Fibroblast of mammary gland (primary cell): ENCODE measurements at regions not wholly inside any gene's neighbourhood (a gene's known extent, or its start where the extent isn't known, plus 50 kb on each side); places are given as distances from the start of the nearest gene placed in this dataset.
A peak's percentile ranks its signal among the peaks of the same experiment; 100 is the strongest.

Experiments used
- DNase-seq: peaks from one replicate; pipeline ENCODE4 v3.0.0-alpha.2; 2010; ENCODE audit warnings: low read depth
- H3K4me3 ChIP-seq: 2 replicates; pipeline ENCODE4 v1.5.1; 2011; ENCODE audit warnings: low read depth, mild to moderate bottlenecking, low read length, moderate library complexity; ENCODE audit not compliant: control insufficient read depth
- TF ChIP-seq, protein P1 (sequence below): conservative IDR thresholded peaks from 2 replicates; pipeline ENCODE4 v1.5.1; 2011; ENCODE audit warnings: low read depth, low read length, inconsistent platforms; ENCODE audit not compliant: control insufficient read depth, insufficient read depth

DNA sequence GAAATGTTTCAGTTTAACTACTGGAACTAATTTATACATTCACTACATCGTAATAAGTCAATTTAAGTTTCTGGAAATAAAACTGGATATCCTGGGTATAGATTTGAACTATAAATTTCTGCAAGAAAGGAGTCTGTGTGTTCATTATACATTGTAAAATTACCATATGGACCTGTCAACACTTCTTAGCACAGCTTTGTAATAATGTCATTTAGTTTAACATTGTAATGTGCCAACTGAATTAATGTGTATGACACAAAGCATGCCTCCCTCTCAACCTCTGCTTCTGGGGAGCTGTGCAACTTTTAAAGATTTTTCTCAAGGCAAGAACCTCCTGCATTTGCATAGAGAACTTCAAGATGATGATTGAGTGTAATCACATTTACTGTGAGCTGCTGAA lies 213.7 kb upstream of the GALNT5 start:
- no peak for DNase-seq
- H3K4me3 ChIP-seq = no peak overlapping the region
- TF ChIP-seq, protein P1, sequence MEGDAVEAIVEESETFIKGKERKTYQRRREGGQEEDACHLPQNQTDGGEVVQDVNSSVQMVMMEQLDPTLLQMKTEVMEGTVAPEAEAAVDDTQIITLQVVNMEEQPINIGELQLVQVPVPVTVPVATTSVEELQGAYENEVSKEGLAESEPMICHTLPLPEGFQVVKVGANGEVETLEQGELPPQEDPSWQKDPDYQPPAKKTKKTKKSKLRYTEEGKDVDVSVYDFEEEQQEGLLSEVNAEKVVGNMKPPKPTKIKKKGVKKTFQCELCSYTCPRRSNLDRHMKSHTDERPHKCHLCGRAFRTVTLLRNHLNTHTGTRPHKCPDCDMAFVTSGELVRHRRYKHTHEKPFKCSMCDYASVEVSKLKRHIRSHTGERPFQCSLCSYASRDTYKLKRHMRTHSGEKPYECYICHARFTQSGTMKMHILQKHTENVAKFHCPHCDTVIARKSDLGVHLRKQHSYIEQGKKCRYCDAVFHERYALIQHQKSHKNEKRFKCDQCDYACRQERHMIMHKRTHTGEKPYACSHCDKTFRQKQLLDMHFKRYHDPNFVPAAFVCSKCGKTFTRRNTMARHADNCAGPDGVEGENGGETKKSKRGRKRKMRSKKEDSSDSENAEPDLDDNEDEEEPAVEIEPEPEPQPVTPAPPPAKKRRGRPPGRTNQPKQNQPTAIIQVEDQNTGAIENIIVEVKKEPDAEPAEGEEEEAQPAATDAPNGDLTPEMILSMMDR = no peak

DNA sequence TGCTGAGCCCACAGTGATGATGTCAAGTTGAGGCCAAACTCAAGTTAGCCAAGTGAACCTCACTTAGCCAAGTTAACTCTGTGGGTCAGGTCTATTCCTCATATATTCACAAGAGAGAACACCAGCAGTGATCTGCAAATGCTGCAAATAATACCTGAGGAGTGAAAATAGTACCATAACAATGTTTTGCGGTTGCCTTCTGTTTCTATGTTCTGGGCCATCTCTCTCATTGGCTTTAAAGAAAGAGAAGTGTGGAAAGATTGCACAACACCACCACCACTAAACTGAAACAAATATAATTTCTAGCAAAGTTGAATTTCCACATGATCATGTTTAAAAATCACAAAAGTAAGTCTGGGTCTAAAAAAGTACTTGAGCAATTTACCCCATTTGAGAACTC lies 211.1 kb upstream of the GALNT5 start:
- TF ChIP-seq, protein P1 = no peak
- no peak overlapping the region for H3K4me3 ChIP-seq
- DNase-seq = no peak

DNA sequence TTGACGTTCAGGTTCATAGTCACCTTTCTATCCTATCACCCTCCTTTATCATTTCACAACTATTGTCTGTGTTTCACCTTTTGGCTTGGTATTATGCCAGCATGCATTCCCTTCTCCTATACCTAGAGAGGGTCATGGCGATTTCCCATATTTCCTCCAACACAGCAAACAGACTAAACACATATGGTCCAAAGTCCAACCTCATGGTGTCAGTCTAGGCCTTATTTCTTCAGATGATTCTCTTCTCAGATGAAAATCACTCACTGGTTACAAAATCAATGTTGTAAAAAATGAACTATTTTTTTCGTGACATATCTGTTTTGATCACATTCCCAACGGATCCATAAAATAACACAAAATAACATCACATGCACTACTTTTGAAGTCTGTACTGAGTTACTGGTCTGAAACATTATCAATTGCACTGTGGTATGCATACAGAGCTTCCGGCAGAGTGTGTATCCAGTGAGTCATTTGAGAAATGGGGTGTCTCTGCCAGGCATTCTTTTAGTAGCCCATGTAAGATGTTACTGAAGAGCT lies 204.8 kb upstream of the GALNT5 start:
- peak; percentile 86 for DNase-seq
- TF ChIP-seq, protein P1 = no peak
- H3K4me3 ChIP-seq = no peak overlapping the region

DNA sequence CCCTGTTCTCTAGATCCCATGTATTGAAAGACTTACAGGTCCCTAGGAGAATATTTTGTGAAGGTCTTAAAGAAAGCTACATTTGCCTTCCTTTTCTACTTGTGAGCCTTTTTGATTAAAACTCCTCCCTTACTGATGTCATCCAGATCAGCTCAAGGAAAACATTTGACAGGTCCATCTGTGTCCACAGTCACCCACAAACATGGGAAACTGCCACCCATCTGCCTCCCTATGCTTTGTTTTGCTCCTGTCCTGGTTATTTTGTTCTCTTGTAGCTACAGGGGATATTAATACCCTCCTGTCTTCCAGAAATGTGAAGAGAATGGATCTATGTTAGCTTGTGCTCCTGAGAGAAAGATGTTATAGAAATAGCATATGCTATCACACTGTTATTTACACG lies 203.6 kb upstream of the GALNT5 start:
- peak; percentile 18 for DNase-seq
- TF ChIP-seq, protein P1 = no peak
- H3K4me3 ChIP-seq = no peak overlapping the region

DNA sequence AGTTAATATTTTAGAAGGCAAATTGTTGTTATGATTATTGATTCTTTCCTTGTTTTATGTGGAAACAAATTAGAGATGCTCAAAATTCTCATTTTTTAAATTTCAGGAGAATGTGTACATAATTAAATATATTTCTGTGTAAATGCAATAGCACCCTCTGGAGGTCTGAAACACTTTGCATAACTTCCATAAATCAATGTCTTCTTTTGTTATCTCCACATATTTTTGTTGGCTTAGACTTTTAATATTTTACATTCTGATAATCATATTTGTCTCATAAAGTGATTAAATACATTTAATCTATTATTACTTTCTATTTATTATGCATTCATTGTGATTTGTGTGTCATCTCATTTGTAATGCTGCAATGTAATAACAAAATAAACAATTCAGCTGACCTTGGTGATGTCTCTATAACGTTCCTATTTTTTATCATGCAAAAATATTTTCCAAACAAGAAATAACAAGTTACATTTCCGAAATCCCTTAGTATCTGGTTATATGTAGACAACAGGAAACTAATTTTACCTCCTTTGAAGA lies 201.8 kb upstream of the GALNT5 start:
- H3K4me3 ChIP-seq = no peak overlapping the region
- TF ChIP-seq, protein P1 = peak; percentile 66
- peak; percentile 68 for DNase-seq

DNA sequence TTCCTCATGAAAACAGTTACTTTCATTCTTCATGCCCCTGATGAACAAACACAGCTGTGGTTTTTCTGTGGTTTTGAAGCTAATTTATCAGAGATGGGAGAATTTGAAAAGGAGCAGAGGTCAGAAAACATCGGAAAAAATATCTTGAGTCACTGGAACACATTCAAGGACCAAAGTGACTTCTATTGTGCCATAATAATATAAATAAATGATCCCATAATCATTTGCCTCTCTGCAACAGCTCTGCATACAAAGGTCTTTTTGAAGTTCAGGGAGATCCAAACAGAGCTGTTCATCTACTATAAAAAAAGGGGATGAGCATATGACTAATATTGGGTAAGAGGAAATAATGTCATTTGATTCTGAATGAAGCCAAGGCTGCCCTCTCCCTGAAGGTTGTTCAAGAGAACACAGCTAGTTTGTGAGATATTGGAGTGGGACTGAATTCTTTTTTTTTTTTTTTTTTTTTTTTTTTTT lies 201.3 kb upstream of the GALNT5 start:
- no peak overlapping the region for H3K4me3 ChIP-seq
- DNase-seq = peak; percentile 91
- TF ChIP-seq, protein P1 = peak; percentile 5
